Body of pancreas (tissue), 4 donors: ENCODE measurements at regions not wholly inside any gene's neighbourhood (a gene's known extent, or its start where the extent isn't known, plus 50 kb on each side); places are given as distances from the start of the nearest gene placed in this dataset.

Experiments
- ATAC-seq: fragments of 150-250 bp; one replicate; pipeline ENCODE4 v1.9.1; 2016
- DNase-seq, 4 donors: peaks; one replicate each; pipeline ENCODE4 v3.0.0-alpha.2; 2019
- H3K27ac ChIP-seq, 4 donors: fragments of 200-600 bp; sonication (generic); 1 replicate in 3 of 4; 2 replicates in 1 of 4; pipeline versions ENCODE4 v1.5.1 to v1.6.1; 2016 to 2019; ENCODE audit warnings: mild to moderate bottlenecking in 1 of 4, mixed read lengths in 1 of 4, moderate library complexity in 1 of 4
- H3K27me3 ChIP-seq, 2 donors: fragments of 200-600 bp; sonication (generic); one replicate each; pipeline ENCODE4 v1.6.0; 2016; ENCODE audit warnings: mild to moderate bottlenecking in 1 of 2
- H3K36me3 ChIP-seq, 2 donors: fragments of 200-600 bp; sonication (generic); replicated peaks in 1 of 2; 2 replicates each; pipeline ENCODE4 v1.5.1; 2016; ENCODE audit warnings: low read depth in 2 of 2; ENCODE audit not compliant: insufficient read depth in 1 of 2
- H3K4me1 ChIP-seq: fragments of 200-600 bp; sonication (generic); one replicate; pipeline ENCODE4 v1.6.0; 2016
- H3K4me3 ChIP-seq, 2 donors: fragments of 200-600 bp; sonication (generic); 1 replicate in 1 of 2; 2 replicates in 1 of 2; pipeline ENCODE4 v1.5.1; 2016 to 2019
- H3K9me3 ChIP-seq, 3 donors: fragments of 200-600 bp; sonication (generic); 1 replicate in 2 of 3; 2 replicates in 1 of 3; pipeline ENCODE4 v1.5.1; 2016
- POLR2A ChIP-seq, 3 donors: fragments of 450-650 bp; IDR thresholded peaks; one replicate each; pipeline ENCODE4 v1.6.1; 2016; ENCODE audit warnings: antibody characterized with exemption in 3 of 3, mild to moderate bottlenecking in 2 of 3
- WGBS, 2 donors: methylation state at CpG; one replicate each; pipeline ENCODE4 v1.1.5; 2017; 5-methylcytosine and 5-hydroxymethylcytosine counted together
- intact Hi-C: fragments of 100-400 bp; cut with DNase I; formaldehyde crosslinking; loops from one replicate; pipeline ENCODE4 v1.15.1; 2023
- TF ChIP-seq, protein P1 (sequence below), 7 experiments: fragments of 450-650 bp in 4 of 7; fragments of 200-600 bp in 3 of 7; sonication (generic) in 3 of 7; IDR thresholded peaks; one replicate each; pipeline ENCODE4 v1.5.1; 2016 to 2019; ENCODE audit warnings: antibody characterized with exemption in 7 of 7

DNA sequence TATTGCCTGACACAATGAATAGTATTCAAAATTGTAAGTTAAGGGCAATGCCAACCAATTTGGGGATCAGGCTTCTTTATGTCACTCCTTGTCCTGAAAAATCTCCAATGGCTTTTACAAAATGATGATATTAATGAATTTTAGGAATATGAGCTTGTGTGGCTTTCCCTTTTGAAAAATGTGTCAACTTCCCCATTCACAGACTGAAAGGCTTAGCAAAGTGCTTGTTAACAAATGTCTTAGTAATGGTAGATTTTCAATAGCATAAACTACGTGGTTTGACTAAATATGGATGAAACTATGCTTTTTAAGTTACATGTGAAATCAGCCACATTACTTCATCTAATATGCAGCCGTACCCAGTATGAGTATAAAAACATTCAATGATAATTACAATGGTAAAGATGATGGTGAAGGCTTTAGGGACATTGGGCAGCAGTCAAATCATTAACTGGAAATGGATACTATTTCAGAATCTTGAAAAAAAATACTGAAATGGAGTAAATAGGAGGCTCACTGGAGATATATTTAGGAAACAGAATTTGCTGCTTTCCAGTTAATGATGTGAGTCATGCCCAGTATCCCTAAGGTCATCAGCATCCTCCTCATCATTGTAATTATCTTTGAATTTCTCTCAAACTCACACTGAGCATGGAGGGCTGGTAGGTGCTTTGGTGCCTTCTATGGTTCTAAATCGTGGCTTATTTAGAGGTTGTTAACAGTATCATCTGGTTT is 113.3 kb upstream of the ZNF608 start:
- H3K27ac ChIP-seq = no peak overlapping the region
- WGBS, 2 donors = 76 to 80% methylated on average over 3 of the region's 3 CpGs
- H3K9me3 ChIP-seq = no peaks in the 10 kb centered on the region
- no peak for TF ChIP-seq POLR2A (IDR thresholded peaks at IDR 0.05)
- TF ChIP-seq, protein P1, sequence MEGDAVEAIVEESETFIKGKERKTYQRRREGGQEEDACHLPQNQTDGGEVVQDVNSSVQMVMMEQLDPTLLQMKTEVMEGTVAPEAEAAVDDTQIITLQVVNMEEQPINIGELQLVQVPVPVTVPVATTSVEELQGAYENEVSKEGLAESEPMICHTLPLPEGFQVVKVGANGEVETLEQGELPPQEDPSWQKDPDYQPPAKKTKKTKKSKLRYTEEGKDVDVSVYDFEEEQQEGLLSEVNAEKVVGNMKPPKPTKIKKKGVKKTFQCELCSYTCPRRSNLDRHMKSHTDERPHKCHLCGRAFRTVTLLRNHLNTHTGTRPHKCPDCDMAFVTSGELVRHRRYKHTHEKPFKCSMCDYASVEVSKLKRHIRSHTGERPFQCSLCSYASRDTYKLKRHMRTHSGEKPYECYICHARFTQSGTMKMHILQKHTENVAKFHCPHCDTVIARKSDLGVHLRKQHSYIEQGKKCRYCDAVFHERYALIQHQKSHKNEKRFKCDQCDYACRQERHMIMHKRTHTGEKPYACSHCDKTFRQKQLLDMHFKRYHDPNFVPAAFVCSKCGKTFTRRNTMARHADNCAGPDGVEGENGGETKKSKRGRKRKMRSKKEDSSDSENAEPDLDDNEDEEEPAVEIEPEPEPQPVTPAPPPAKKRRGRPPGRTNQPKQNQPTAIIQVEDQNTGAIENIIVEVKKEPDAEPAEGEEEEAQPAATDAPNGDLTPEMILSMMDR (IDR thresholded peaks at IDR 0.05) = no peak
- no peak for ATAC-seq
- no peaks in the 10 kb centered on the region for H3K27me3 ChIP-seq
- H3K36me3 ChIP-seq = no peaks in the 10 kb centered on the region
- no peak for DNase-seq
- intact Hi-C loops = no loop called here
- H3K4me3 ChIP-seq = no peak overlapping the region
- no peaks in the 10 kb centered on the region for H3K4me1 ChIP-seq

DNA sequence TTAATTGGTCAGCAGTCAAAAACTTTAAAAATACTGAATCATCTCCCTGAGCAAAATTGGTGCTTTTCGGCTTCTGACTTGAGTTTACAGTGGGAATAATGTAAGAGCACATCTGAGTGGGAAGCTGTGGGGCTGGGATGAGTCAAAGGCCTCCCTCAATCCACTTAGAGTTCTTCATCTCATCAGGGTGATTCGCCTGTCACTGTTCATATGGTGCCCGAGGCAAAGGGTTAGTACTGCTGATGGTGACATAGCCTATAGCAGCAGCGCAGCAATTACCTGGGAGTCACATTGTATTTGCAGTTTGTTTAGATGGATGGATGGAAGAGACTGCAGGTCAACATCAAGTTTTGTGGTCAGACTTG is 113.8 kb upstream of the ZNF608 start:
- intact Hi-C loops = no loop called here
- H3K36me3 ChIP-seq = no peaks in the 10 kb centered on the region
- no peak overlapping the region for H3K4me3 ChIP-seq
- no peaks in the 10 kb centered on the region for H3K9me3 ChIP-seq
- DNase-seq = no peak
- no peak for ATAC-seq
- H3K27me3 ChIP-seq = no peaks in the 10 kb centered on the region
- no peak overlapping the region for H3K27ac ChIP-seq
- 83 to 94% methylated on average over 4 of the region's 4 CpGs for WGBS, 2 donors
- TF ChIP-seq, protein P1 (IDR thresholded peaks at IDR 0.05) = no peak
- TF ChIP-seq POLR2A (IDR thresholded peaks at IDR 0.05) = no peak
- no peaks in the 10 kb centered on the region for H3K4me1 ChIP-seq

DNA sequence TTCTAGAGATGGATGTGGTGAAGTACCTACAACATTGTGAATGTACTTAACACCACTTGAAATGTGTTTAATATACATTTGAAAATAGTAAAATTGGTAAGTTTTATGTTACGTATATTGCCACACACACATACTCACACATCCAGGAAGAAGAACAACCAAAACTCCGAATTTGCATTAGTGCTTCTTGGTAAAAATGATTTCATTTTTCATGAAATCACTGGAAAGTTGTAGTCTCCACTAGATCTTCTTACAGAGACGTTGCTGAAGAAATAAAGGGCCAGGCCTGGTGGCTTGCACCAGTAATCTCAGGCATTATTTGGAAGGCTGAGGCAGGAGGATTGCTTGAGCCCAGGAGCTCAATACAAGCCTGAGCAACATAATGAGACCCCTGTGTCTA is 118.6 kb upstream of the ZNF608 start:
- H3K4me1 ChIP-seq = peaks cover 22% of the 10 kb centered on the region

DNA sequence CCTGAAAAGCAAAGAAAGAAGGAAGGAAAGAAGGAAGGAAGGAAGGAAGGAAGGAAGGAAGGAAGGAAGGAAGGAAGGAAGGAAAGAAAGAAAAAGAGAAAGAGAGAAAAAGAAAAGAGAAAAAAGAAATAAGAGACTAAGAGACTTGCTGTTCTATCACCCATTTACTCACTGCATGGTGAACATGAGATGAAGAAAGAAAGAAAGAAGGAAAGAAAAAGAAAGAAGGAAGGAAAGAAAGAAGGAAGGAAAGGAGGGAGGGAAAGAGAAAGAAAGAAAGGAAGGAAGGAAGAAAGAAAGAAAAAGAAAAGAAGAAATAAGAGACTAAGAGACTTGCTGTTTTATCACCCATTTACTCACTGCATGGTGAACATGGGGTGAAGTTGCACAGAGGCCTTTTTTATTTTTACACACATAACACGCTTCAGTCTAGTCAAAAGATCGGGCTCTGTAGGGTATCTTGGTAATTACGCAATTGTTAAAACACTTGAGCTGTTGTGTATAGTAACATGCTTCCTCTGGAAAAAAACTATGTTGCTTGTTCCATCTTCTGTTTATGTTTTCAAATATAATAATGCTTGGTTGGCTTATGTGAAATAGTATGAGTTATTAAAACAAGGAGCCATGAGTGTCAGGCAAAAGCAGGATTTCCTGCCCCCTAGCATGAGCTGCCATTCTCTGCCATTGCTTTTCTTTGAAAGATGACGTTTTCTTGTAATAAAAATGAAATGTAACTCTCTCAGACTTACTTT is 119.3 kb upstream of the ZNF608 start:
- no peak for TF ChIP-seq POLR2A (IDR thresholded peaks at IDR 0.05)
- TF ChIP-seq, protein P1 (IDR thresholded peaks at IDR 0.05) = no peak
- Histone ChIP-seq H3K9me3 (no peaks in the 10 kb centered on the region), H3K4me3 (no peak overlapping the region), H3K27me3 (no peaks in the 10 kb centered on the region), H3K4me1 (peaks cover 28% of the 10 kb centered on the region), H3K27ac (no peak overlapping the region), H3K36me3 (no peaks in the 10 kb centered on the region)
- WGBS, 2 donors = 57 to 84% methylated on average over 4 of the region's 4 CpGs
- intact Hi-C loops = no loop called here
- no peak for DNase-seq
- ATAC-seq = no peak

More for the DNA sequence above, 118.6 kb upstream of the ZNF608 start:
- no peaks in the 10 kb centered on the region for H3K27me3 ChIP-seq
- no peaks in the 10 kb centered on the region for H3K9me3 ChIP-seq
- ATAC-seq (no peak), DNase-seq (no peak)
- no peak overlapping the region for H3K4me3 ChIP-seq
- intact Hi-C loops = no loop called here
- TF ChIP-seq, protein P1 (IDR thresholded peaks at IDR 0.05) = no peak
- TF ChIP-seq POLR2A (IDR thresholded peaks at IDR 0.05) = no peak
- 91% methylated on average over 3 of the region's 3 CpGs for WGBS, 2 donors
- no peak overlapping the region for H3K27ac ChIP-seq
- no peaks in the 10 kb centered on the region for H3K36me3 ChIP-seq
